Keratinocyte (primary cell): ENCODE measurements at regions not wholly inside any gene's neighbourhood (a gene's known extent, or its start where the extent isn't known, plus 50 kb on each side); places are given as distances from the start of the nearest gene placed in this dataset.

ENCODE experiments used
- DNase-seq: peaks from one replicate; pipeline ENCODE4 v3.0.0-alpha.2; 2011; ENCODE audit warnings: low read depth, missing footprints, low spot score
- FAIRE-seq: peaks from 2 replicates; lab custom pipeline; 2011; peaks lifted over from hg19 to GRCh38; lab: Jason Lieb, UNC
- H2AFZ ChIP-seq: 2 replicates; pipeline ENCODE4 v1.6.0; 2012; ENCODE audit warnings: low read length, control low read depth, inconsistent platforms; ENCODE audit not compliant: control insufficient read depth
- H3K27ac ChIP-seq: 2 replicates; pipeline ENCODE4 v1.5.1; 2011; ENCODE audit warnings: low read length; ENCODE audit not compliant: control insufficient read depth, insufficient read depth
- H3K27me3 ChIP-seq: 3 replicates; pipeline ENCODE4 v1.6.0; 2011; ENCODE audit warnings: low read length; ENCODE audit not compliant: control insufficient read depth, insufficient read depth; ENCODE audit errors: extremely low read depth
- H3K36me3 ChIP-seq, 2 experiments: 2 replicates in 1 of 2; 3 replicates in 1 of 2; pipeline ENCODE4 v1.5.1; 2011; ENCODE audit warnings: low read length in 2 of 2, mild to moderate bottlenecking in 1 of 2; ENCODE audit not compliant: control insufficient read depth in 2 of 2, insufficient read depth in 2 of 2; ENCODE audit errors: extremely low read depth in 1 of 2
- H3K4me1 ChIP-seq: 3 replicates; pipeline ENCODE4 v1.5.1; 2011; ENCODE audit warnings: low read length; ENCODE audit not compliant: control insufficient read depth, insufficient read depth; ENCODE audit errors: extremely low read depth
- H3K4me2 ChIP-seq: 3 replicates; pipeline ENCODE4 v1.6.0; 2011; ENCODE audit warnings: low read depth, low read length; ENCODE audit not compliant: control insufficient read depth, insufficient read depth; ENCODE audit errors: extremely low read depth
- H3K4me3 ChIP-seq, 3 experiments: fragments of 200-600 bp in 1 of 3; sonication (generic) in 1 of 3; 2 replicates in 2 of 3; 3 replicates in 1 of 3; pipeline ENCODE4 v1.5.1; 2011 to 2016; ENCODE audit warnings: low read length in 3 of 3, mild to moderate bottlenecking in 3 of 3, control low read depth in 2 of 3, inconsistent platforms in 1 of 3, low read depth in 1 of 3, mixed read lengths in 1 of 3, mixed run types in 1 of 3, moderate library complexity in 1 of 3; ENCODE audit not compliant: control insufficient read depth in 2 of 3, insufficient read depth in 2 of 3; ENCODE audit errors: extremely low read depth in 1 of 3
- H3K79me2 ChIP-seq: 2 replicates; pipeline ENCODE4 v1.6.0; 2012; ENCODE audit warnings: low read length; ENCODE audit not compliant: control insufficient read depth, insufficient read depth
- H3K9ac ChIP-seq: 3 replicates; pipeline ENCODE4 v1.6.0; 2011; ENCODE audit warnings: low read length; ENCODE audit not compliant: control insufficient read depth, insufficient read depth; ENCODE audit errors: extremely low read depth
- H3K9me1 ChIP-seq: 3 replicates; pipeline ENCODE4 v1.6.0; 2011; ENCODE audit warnings: low read length; ENCODE audit not compliant: control insufficient read depth, insufficient read depth; ENCODE audit errors: extremely low read depth
- H3K9me3 ChIP-seq: 2 replicates; pipeline ENCODE4 v1.5.1; 2012; ENCODE audit warnings: low read depth, low read length; ENCODE audit not compliant: control insufficient read depth
- H4K20me1 ChIP-seq: 3 replicates; pipeline ENCODE4 v1.6.0; 2011; ENCODE audit warnings: low read length; ENCODE audit not compliant: control insufficient read depth, insufficient read depth; ENCODE audit errors: extremely low read depth
- EZH2 ChIP-seq: IDR thresholded peaks from one replicate; pipeline ENCODE4 v1.6.1; 2012; ENCODE audit warnings: inconsistent platforms, mild to moderate bottlenecking, low read length, moderate library complexity
- dilution Hi-C: fragments of 300-500 bp; cut with MboI; formaldehyde crosslinking; loops from one replicate; pipeline ENCODE4 v1.7.0; 2020; ENCODE audit warnings: low sequenced_read_pairs; ENCODE audit not compliant: extremely low pct_ligation_motif_present
- TF ChIP-seq, protein P1 (sequence below), 3 experiments: IDR thresholded peaks in 1 of 3; conservative IDR thresholded peaks in 1 of 3; optimal IDR thresholded peaks in 1 of 3; 2 replicates in 2 of 3; 3 replicates in 1 of 3; pipeline versions ENCODE3 to v1.5.1; 2011; ENCODE audit warnings: low read length in 3 of 3, mild to moderate bottlenecking in 3 of 3, moderate library complexity in 2 of 3, control low read depth in 1 of 3, inconsistent platforms in 1 of 3; ENCODE audit not compliant: insufficient read depth in 2 of 3; ENCODE audit errors: extremely low read depth in 1 of 3

DNA sequence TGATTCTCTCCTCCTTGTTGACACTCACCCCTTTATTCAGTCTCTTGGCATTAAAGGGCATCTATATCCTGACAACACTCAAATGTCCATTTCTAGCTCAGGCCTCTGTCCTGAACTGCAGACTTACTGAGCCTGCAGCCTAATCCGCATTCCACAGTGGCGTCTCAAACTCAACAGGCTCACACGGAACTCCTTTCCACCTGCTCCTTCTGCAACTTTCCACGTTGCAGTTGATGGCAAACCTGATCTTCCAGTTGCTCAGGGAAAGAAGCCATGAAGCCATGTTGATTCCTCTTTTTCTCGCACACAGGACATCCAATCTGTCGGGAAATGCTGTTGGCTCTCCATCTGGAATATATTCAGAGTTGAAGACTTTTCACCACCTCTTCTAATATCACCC is 522.4 kb downstream of the CCSER2 start:
- Histone ChIP-seq H3K9me3 (no peaks in the 10 kb centered on the region), H4K20me1 (no peaks in the 10 kb centered on the region), H3K4me3 (no peak overlapping the region), H3K9me1 (no peaks in the 10 kb centered on the region), H3K36me3 (no peaks in the 10 kb centered on the region), H3K4me2 (no peak overlapping the region), H3K9ac (no peak overlapping the region), H2AFZ (no peak overlapping the region), H3K27ac (no peak overlapping the region), H3K27me3 (no peaks in the 10 kb centered on the region), H3K79me2 (no peaks in the 10 kb centered on the region), H3K4me1 (no peaks in the 10 kb centered on the region)
- DNase-seq: no peak
- dilution Hi-C loops: no loop called here
- no peak for FAIRE-seq
- TF ChIP-seq EZH2: no peak
- TF ChIP-seq, protein P1, sequence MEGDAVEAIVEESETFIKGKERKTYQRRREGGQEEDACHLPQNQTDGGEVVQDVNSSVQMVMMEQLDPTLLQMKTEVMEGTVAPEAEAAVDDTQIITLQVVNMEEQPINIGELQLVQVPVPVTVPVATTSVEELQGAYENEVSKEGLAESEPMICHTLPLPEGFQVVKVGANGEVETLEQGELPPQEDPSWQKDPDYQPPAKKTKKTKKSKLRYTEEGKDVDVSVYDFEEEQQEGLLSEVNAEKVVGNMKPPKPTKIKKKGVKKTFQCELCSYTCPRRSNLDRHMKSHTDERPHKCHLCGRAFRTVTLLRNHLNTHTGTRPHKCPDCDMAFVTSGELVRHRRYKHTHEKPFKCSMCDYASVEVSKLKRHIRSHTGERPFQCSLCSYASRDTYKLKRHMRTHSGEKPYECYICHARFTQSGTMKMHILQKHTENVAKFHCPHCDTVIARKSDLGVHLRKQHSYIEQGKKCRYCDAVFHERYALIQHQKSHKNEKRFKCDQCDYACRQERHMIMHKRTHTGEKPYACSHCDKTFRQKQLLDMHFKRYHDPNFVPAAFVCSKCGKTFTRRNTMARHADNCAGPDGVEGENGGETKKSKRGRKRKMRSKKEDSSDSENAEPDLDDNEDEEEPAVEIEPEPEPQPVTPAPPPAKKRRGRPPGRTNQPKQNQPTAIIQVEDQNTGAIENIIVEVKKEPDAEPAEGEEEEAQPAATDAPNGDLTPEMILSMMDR (optimal IDR thresholded peaks at IDR 0.05 in 1 of 3, IDR thresholded peaks at IDR 0.05 in 1 of 3, conservative IDR thresholded peaks at IDR 0.05 in 1 of 3; ENCODE audit: extremely low read depth in 1 of 3, insufficient read depth in 2 of 3, low read length in 3 of 3): no peak

DNA sequence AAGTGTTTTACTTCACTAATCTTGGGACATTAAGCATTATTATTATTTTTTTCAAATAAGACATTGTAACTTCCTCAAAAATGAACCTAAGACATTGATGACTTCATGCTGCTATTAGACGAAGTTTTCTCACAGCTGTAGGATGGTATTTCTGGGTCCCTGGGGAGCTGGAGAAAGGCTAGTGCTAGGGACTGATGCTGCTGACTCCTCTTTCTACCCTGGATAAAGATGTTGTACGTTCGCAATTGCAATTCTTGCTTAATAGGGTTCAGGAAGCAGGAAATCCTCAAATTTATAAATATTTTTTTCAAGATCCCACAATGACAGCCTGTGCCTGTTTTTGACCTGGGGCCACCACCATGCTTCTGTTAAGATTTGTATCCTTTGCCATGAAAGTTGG is 526.0 kb downstream of the CCSER2 start:
- TF ChIP-seq EZH2: no peak
- TF ChIP-seq, protein P1 (optimal IDR thresholded peaks at IDR 0.05 in 1 of 3, IDR thresholded peaks at IDR 0.05 in 1 of 3, conservative IDR thresholded peaks at IDR 0.05 in 1 of 3; ENCODE audit: extremely low read depth in 1 of 3, insufficient read depth in 2 of 3, low read length in 3 of 3): no peak
- H3K27ac ChIP-seq: no peak overlapping the region
- dilution Hi-C loops: no loop called here
- no peaks in the 10 kb centered on the region for H3K27me3 ChIP-seq
- H3K9ac ChIP-seq: no peak overlapping the region
- no peaks in the 10 kb centered on the region for H3K4me1 ChIP-seq
- H4K20me1 ChIP-seq: no peaks in the 10 kb centered on the region
- no peaks in the 10 kb centered on the region for H3K9me1 ChIP-seq
- H3K9me3 ChIP-seq: no peaks in the 10 kb centered on the region
- H3K4me2 ChIP-seq: no peak overlapping the region
- DNase-seq (no peak), FAIRE-seq (no peak)
- H3K4me3 ChIP-seq: no peak overlapping the region
- H3K79me2 ChIP-seq: no peaks in the 10 kb centered on the region
- no peaks in the 10 kb centered on the region for H3K36me3 ChIP-seq
- no peak overlapping the region for H2AFZ ChIP-seq
